NAMALWA (cell line): ENCODE measurements at regions not wholly inside any gene's neighbourhood (a gene's known extent, or its start where the extent isn't known, plus 50 kb on each side); places are given as distances from the start of the nearest gene placed in this dataset.

Experiments
- DNase-seq: peaks from one replicate; pipeline ENCODE4 v3.0.0-alpha.2; 2015; ENCODE audit warnings: low spot score

DNA sequence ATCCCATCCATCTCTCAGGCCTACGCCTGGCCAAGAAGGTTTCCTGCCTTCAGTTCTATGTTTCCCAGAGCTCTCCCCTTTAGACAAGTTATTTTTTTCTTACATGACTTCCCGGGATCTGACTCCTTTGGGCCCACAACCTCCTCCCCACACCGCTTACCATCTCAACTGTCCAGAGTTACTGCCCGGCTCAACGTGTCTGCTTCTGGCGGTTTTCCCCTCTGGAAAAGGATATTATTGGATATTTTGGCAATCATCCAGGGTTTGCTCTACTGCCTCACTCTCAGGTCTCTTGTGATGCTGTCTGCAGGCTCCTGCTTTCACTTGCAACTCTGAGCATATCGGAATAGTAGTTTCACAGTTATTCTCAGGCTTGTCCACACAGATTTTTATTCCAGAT, 318.2 kb upstream of the CAMK1G start:
- DNase-seq = no peak

DNA sequence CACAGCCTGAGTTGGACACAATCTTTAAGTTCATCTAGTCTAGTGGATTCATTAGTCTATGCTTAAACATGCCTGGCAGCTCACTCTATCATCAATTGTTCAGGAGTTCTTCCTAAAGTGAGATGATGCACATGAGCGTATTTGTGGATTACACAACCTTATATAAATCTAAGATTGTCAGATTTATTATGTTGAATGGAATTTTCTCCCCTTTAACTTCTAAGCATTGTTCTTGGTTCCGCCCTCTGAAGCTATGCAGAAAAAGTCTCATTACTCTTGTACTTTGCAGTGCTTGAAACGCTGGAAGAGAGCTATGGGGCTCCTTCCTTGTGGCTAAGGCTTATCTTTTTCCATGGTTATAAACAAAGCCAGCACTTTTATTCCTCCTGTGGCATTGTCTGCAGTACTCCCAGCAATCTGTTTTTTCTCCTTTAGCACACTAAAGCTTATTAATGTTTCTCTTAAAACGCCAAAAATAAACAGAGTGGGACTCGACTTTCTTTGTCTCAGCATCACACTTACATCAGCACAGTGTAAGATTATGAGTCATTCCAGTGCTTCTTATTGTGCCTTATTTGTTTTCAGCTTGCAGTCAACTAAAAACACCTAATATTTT, 316.8 kb upstream of the CAMK1G start:
- DNase-seq = no peak

DNA sequence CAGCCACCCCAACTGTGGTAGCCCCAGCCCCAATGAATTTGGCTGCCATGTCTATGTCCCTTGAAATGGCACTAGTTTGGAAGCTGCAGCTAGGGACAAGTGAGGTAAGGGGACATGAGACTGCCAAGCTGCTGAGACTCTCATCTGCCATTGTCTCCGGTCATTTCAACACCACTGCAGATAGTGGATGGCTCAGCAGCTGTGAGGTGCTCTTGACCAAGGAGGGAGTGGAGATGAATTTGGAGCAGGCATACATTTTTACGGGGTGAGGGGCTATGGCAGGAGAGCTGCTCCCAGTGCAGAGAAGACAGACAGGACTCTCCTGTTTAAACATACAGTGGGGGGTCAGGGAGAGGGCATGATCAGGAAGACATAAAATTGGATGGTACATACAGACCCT, 315.5 kb upstream of the CAMK1G start:
- DNase-seq = no peak

DNA sequence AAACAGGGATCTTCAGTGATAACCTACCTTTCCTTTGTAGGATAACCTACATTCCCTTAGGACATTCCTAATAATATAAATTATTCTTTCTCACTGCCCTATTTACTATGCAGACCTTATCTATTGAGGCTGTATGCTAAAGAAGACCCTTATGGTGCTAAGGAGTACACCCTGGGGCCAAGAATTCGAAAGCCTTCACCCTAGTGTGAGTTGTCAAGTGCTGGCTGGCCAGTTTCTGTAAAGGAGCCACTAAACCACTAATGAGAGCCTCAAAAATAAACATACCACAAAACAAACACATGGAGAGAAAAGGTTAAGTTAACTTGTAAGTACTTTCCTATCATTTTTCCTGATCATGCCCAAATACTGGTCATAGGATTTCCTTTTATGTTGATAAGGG, 315.0 kb upstream of the CAMK1G start:
- no peak for DNase-seq

DNA sequence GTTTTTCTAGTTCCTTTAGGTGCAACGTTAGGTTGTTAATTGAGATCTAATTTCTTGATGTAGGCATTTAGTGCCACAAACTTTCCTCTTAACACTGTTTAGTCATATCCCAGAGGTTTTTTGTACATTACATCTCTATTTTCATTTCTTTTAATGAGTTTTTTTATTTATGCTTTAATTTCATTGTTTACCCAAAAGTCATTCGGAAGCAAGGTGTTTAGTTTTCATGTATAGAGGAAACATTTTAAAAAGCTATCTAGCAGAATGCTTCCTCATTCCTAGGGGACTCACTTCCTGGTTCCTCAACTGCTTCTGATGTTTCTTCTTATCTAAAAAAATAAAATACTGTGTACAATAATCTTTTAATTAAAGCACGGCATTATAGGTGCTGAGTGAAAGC, 307.2 kb upstream of the CAMK1G start:
- DNase-seq = no peak

DNA sequence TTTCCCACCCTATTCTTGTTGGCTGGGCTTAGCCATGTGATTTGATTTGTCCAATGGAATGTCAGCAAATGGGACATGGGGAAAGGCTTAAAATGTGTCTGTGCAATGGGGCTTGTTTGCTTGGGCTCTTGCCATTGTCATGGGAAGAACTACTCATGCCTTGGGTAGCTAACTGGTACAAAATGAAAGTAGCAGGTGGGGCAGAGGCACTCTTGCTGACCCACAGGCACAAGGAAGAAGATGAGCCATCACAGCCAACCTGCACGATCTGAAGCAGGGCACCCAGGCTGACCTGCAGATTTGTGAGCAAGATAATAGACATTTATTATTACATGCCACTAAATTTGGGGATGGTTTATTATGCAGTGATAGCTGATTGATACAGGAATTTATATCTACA, 305.9 kb upstream of the CAMK1G start:
- no peak for DNase-seq

DNA sequence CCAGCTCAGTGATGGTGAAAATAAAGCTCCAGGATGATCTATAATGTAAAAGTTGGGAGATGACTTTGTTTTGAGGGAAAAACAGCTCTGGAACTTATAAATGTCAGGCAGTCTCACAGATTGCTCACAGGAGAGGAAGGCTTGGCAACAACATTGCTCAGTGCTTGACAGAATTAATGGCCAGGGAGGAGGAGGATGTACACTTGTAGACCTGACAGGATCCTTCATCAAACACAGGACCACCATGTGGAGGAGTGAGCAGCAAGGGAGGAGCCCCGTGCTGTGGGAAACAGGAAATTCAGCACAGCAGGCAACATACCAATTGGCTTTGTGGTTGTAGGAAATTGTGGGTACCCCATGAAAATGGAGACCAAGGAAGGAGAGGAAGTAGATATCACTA, 291.8 kb upstream of the CAMK1G start:
- no peak for DNase-seq

DNA sequence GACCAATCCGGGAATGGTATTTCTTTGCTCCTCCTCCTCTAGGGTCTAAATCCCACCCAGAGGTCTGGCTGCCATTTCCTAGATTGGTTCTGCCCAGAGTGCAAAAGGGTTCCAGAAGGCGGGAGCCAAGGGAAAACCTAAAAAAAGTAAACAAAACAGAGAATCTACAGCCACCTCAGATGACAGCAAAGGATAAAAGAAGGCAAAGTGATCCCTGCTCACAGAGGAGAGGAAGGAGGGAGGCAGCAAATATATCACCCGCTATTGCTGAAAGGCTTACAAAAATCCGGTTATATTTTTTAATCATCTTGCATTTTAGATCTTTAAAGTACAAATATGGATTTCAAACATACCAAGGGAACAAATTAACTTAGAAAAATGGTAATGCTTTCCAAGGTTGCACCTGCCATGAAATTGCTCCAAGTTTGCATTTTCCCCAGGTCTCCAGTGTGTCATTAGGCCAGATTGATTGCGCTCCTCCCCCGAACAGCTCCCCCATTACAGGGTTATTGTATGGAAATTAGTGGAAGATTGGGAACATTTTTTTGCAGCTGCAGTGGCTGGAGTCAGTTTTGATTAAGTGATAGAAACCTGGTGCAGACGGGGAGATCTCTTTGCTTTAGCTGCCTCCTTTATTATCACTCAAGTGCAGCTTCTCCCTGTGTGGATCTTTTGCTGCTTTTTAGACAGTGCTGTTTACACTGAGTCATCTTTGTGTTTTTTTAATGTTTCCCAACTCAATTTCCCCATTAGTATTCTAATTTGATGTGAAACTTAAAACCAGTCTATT, 280.5 kb upstream of the CAMK1G start:
- no peak for DNase-seq

DNA sequence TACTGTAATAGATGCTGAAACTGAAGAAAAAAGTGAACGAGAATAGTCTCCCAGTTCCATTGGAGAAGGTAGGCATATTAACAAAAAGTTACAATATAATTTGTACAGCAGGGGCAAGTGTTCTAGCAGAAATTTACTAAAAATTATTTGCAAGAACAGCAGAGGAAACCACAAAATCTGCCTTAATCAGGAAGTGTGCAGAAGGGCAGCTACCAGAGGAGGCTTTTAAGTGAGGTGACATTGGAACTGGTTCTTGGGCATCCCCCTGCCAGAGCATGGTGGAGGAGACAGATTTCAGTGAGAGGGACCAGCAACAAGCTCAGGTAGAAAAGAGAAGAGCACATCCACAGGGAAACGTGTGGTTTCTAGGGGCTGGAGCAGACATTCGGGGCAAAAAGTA, 279.3 kb upstream of the CAMK1G start:
- DNase-seq = no peak

DNA sequence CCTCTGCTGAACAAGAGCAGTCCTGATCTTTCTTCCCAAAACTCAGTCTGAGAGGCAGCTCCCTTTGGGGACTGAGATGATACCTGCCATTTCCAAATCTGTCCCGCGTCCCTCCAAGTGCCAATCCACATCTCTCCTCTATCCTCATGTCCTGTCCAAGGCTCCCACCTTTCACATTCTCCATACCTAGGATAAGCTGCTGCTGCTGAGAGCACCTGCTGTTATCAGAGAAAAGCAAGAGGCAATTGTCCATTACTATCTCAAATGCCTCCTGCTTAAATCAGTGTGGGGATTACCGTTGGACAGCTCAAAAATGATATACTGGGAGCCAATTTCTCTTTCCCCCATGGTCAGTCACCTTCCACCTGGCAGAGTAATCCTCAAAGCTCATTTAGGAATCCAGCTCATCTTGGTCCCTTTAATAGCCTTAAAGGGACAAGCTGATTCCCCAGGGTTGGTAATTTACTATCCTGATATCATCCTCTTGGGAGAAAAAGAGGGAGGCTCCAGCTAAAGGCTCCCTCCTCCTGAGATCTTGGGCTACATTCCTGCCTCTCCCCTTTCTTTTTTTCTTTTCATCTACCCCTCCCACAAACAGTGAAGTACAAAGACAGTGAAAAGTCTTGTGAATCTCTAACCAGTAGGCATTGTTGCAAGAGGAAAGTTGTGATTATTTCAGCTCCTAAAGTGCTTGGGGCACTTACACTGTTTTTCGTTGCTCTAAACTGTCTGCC, 278.1 kb upstream of the CAMK1G start:
- DNase-seq = no peak

DNA sequence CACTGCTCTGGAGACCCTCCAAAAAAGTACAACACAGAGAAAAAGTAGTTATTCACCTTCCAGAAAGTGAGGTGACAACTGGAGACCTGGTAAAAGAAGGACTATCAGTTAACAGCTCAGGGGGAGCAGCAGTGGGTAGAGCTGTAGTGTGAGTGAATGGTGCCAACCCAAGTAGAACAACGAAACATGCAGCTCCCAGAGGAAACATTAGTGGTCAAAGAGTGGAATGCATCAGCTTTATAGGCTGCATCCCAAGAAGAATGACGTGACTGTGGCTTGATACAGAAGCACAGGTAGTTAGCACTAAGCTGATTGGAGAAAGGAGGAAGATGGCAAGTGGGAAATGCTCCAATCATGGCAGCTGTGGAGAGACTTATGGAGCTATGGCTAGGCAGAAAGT, 275.7 kb upstream of the CAMK1G start:
- DNase-seq = no peak

DNA sequence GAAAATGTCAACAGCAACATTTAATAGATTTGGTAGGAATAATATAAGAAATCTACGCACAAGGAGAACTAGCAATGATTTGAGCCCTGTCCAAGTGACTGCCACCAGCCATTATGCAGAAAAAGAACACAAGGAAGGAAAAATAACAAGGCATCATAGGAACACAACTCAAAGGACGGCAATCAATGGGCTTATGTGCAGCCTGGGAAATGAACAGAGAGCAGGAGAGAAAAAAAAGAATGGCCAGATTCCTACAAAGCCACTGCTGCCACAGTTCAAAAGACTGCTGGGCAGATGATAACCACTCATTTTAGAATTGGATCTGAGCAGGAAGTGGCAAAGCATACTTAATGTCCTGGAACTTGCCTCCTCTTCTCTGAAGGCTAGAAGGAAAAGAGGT, 274.3 kb upstream of the CAMK1G start:
- no peak for DNase-seq

DNA sequence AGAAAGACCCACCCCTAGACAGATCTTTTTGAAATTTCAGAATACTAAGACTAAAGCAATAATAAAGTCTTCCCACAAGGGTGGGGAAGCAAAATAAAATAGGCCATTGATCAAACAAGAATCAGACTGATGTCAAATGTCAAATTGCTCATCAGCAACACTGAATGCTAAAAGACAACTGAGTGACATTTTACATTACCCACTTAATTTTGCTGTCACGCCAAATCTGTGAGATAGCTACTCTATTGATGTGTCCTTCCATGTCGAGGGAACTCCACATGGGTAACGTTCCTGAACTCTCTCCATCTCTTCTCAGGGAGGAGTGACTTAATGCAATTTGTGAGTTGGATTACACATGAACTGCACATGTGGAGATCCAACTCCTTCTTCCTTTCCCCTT, 271.7 kb upstream of the CAMK1G start:
- DNase-seq = no peak

DNA sequence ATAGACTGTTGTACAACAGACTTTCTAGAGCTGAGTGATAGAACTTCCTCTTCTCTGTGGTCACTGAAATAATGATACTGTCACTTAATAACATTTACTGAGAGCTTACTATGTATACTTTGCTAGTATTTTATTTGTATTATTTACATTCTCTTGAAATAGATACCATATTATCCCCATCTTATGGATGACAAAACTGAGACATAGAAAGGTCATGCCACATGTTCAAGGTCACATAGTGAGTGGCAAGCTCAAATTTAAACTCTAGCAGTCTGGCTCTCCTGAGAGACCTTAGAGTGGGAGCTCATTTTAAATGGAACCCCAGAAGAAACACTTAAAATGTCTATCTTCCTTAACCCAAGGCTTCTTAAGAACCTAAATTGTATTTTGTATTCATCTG, 266.6 kb upstream of the CAMK1G start:
- DNase-seq = no peak

DNA sequence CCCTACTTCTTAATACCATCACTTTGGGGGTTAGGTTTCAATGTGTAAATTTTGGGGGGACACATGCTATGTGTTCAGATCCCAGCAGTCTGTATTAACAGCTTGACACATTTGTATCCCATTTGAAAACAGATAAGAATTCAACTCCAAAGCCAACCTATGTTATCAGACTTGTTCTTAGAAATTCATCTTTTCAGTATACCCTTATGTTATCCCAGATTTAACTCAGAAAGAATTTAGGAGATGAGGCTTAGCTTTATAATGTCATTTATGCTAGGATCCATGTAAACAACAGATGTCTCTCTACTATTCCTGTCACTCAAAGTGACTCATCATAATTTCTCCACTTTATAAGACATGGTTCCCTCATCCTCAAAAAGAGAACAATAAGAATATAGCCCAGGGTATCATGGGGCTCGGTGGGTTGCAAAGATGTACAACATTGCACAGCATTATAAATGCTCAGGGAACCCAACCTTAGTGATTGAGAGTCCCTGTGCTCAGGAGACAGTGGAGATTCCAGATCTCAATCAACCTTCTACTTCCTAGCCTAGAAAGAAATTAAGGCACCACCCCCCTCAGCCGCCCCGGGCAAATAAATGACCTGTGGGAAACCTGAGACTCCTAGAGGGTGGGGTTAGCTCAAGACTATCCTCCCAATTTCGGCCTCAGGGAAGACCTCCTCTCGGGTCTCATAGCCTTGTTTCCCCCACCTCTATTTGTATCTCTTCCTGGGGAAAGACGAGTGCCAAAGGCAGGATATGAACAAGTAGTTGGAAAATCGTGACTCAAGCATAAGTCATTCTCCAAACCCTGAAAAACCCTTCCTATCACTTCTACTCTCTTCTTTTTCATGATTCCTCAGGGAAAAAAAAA, 265.1 kb upstream of the CAMK1G start:
- DNase-seq = no peak

DNA sequence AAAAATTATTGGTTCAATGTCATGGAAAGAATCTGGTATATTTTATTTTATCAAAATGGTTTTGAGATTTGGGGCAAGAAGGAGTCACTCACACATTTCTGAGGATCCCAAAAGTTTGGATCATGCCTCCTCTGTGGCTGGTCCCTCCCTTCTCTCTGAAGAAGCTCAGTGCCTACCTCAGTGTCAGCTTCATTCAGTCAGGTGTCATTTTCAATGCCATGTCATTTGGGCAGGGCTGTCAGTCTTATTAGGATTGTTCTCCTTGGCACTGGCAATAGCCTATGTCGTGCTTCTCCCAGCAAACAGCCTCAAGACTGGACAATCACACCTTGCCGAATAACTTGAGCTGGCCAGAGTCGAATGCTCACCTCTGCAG, 264.5 kb upstream of the CAMK1G start:
- DNase-seq = no peak

DNA sequence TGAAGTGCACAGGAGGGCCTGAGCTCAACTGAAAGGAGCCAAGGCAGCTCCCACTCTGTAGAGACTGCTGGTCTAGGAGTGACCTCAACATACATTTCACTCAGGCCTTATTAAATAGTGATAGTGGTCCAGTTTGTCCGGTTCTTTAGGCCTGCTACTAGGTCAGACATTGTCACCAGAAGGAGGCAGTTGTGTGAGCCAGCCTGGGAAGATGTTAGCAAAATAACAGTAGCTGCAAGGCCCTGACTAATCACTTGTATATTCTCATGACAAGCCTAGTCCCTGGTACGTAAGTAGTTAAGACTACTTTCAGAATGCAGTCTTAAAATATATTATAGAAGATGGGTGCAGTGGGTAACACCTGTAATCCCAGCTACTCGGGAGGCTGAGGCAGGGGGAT, 264.0 kb upstream of the CAMK1G start:
- no peak for DNase-seq

DNA sequence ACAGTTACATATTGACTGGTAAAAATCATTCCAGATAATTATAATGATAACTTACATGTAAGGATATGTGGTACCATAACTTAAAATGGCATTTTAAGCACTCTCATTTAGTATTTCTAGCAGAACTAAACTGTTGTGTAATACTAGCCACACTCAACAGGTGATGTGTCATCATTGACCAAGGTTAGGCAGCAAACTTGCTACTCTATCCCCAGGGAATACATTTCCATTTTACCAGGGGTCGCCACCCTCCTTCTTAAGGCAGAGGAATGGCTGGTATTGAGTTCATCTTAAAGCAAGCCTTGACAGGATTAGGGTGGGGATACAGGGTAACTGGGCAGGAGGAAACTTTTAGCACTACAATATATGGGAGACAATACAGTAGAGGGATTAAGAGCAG, 259.8 kb upstream of the CAMK1G start:
- DNase-seq = no peak

DNA sequence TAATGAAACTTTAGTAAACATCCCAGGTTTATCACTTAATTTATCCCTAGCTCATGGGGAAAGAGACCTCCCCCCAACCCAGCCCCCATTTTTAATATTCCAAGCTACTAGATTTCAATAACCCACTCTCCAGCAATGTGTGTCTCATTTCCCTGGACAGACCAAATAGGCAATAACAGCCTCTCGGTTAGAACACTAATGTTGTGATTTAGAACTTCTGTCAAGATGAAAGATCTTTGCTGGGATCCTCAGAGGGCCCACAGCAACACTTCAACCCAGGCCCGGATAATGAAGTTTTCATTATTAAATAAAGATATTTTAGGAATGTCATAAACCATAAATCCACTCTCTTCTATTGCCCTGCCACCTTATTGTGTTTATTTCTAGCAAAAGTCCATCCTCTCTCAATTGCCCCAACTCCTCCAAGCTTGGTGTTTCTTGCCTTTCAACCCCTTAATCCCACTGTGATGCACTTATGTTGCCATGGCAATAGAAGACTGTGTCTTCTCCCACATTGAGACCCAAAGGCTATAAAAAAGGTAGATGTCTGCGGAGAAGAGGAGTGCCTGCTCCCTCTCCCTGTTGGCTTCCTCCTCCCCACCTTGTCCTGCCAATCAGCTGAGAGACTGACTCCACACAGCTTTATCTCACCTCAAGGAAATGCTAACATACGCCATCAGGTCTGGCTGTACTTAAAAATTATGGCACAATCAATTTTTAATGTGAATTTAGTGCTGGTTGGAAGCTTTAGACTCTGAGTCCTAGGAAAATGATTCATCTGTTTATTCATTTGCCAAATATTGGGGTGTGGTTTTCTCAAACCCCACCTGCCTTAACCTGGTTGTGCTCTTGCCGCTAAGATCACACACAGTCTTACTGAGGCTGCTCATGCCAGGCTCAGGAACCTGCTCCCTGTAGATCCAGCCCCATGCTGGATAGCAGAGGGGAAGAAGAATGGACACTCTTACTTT, 258.3 kb upstream of the CAMK1G start:
- no peak for DNase-seq

DNA sequence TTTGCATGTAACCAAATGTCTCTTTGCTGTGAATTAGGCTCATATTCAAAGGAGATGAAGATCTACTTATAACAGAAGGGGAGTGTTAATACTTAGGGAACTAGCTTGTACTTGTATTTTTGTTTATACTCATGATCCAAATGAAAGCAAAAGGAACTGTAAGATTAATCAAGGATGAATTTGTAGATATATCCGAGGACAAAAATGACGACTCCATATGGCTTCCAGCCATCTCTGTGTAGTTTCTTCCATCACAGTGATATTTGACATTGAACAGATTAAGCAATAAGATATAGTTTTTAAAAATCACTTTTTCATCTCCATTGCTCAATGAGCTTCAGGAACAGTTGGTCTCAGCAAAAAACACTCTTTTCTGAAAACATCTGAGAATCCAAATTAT, 257.4 kb upstream of the CAMK1G start:
- no peak for DNase-seq

DNA sequence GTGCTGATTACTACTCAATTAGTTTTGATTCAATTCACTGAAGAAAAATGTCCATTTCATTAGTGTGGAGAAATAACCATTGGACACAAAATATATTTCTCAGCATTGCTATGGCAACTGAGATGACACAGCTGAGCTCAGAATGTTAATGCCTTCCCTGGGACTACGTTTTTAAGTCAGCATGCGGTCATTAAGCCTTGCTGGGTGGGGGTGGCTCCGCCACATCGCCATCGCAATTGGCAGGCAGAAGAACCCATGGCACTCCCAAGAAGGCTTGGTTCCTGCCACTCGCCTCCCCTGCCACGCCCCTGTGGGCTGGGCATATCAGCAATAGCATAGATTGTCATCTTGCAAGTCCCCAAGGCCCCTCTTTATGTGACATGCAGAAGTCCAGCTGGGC, 256.7 kb upstream of the CAMK1G start:
- no peak for DNase-seq
